GM21825 (cell line): ENCODE measurements at regions not wholly inside any gene's neighbourhood (a gene's known extent, or its start where the extent isn't known, plus 50 kb on each side); places are given as distances from the start of the nearest gene placed in this dataset.

Experiments
- ATAC-seq: cut with Tn5 transposase; IDR thresholded peaks from one replicate; pipeline ENCODE4 v1.9.1; 2021; ENCODE audit warnings: mild to moderate bottlenecking, moderate library complexity; ENCODE audit not compliant: unreplicated experiment

DNA sequence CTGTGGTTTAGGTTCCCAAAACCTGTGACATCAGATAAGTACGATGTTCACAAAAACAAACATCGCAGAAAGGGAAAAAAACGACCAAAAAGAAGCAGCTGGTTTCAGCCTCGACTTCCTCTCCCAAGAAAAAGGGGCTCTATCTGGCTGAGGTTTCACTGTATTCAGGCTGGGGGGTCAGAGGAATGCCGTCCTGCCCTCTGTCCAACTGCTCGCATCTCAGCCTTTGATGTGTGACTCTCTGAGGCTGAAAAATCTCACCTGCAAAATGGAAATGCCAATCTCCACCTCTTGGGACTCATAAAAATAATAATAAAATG is 123.6 kb upstream of the PTPN1 start:
- ATAC-seq, result no peak

DNA sequence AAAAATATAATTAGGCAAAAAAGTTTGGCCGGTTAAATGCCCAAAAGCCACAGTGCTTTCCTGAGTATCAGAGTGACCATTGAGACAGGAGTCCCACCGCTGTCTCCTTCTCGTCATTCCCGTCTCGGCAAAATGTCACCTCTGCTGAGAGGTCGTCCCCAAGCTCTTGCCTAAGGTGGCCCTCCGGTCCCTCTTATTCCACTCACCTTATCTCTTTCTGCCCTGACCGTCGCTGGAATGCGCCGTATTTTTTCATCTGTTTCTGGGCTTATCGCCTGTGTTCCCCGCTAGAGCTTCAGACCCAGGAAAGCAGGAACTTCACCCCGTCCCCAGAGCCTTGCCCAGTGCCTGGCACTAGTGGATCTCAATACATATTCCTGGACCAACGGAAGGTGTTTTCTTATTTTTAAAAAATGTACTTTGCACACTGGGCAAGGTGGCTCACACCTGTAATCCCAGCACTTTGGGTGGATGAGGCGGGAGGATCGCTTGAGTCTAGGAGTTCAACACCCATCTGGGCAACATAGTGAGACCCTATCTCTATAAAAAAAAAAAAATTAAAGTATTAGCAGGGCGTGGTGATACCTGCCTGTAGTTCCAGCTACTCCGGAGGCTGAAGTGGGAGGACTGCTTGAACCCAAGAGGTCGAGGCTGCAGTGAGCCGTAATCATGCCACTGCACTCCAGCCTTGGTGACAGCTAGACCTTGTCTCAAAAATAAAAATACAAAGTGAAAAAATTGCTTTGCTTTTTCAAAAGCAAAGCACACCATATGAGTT is 122.8 kb upstream of the PTPN1 start:
- ATAC-seq, result no peak

DNA sequence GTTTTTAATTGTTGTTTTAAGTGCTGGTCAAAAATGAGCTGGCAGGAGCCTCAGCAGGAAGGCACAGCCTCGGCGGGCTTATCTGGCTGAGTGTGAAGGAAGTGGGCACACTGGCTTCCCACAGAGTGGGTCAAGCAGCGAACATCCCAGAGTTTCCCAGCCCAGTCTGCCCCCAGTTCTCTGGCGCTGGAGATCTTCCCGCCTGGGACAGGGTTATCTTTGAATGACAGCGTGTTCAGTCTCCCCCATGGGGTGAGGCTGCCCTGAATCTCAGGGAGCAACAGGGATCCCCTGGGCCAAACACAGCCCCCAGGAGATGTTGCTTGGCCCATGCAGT is 122.2 kb upstream of the PTPN1 start:
- ATAC-seq, result no peak

DNA sequence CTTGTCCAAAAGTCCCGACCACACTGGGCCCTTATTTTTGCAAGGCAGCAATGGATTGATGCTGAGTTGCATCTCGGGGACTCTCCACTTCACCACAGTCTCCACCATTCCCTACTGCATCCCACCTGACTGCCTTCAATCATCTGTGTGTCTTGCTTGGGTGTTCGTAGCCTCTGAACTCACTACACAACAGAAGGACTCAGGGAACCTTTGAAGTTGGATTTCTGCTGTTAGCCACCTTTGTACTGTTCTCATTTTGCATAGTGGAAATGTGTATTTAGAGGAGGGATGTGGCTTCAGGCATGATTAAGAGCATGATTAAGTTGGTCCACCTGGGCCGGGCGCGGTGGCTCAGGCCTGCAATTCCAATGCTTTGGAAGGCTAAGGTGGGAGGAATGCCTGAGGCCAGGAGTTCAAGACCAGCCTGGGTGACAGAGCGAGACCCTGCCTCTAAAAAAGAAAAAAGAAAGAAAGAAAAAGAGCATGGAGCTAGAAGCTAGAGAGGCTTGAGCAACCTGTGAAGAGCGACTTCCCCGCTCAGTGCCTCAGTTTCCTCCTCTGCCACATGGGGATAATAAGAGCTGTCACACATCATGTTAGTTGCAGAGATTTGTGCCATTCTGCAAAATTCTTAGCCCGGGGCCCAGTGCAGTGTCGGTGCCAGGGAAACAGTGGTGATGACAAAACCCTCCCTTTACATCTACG is 121.3 kb upstream of the PTPN1 start:
- ATAC-seq, result no peak

DNA sequence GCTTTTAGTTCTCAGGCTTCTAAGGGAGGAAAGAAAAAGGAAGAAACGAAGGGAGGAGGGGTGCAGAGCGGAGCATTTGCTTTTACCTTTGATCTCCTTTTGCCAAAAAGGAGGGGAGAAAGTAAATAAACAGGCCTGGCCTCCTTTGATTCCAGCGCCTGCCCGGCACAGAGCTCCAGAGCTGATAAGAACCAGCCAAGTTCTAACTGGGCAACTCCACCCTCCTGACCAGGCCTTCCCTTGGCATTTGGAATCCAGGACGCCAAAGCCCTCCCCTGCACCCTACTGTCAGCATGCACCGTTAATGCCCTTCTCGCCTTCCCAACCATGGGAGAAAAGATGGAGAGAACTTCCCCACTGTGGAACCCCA is 120.8 kb upstream of the PTPN1 start:
- no peak for ATAC-seq

DNA sequence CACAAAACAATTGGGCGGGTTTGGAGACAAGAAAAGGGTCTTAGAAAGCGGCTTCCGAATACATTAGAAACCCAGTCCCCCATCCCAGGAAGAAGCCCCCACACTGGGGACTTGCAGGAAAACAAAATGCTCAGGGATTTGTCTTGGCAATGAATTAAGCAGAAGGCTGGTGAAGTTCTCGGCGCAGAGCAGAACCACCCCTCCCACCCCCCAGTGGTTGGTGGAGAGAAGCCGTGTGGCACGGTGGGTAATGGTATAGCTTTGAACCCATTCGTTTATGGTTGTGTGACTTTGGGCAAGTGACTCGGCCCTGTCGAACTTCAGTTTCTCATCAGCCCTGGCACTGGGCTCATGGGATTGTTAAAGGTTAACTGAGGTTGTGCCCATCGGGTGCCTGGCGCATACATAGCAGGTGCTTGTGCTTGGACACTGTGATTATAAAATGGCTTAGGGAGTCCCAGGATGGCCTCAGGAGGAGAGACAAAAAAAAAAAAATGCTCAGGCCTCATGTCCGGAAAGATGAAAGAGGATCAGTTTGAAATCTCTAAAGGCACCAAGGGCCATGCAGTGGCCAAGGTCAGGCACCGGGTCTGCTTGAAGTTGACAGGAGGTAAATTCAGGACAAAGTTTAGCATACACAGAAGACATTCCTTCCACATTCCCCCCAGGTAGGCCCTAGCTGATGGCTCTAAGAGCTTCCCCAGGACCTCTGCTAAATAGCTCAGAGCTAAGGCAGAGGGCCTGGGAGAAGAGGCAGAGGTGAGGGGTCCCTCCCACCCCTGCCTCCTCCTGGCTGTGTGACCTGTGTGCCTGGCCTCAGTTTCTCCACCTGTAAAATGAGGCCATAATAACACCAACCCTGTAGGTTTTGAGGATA is 120.1 kb upstream of the PTPN1 start:
- ATAC-seq, result no peak

DNA sequence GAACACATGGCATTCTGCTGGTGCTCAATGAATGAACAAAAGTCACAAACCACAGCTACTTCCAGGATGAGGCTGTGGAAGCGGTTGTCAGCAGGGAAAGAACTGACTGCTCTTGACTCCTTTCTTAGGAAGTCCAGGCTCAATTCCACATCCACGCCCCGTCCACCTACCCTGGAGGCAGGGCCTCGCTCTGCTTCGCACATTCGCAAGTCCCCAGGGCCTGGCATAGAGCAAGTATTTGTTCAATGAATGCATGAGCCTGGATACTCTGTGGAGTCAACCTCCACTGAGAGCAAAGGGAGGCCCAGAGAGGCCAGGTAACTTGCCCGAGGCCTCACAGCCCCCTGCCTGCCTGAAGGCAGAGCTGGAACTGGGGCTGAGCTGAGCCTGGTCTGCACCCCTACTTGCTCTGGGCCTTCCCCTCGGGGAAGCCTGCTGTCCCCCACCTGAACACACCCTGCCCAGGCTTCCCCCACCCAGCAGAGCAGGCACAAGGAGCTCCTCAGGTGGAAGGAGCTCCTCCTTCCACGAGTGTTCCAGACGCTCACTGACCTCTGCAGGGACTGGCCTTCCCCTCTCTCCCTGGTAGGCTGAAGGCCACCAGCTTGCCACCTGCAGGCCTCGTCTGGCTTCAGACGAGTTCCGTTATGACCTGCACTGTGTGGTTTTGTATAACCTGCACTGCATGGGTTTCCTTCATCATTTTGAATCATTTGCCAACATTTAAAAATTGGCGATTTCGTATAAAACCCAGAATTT is 119.3 kb upstream of the PTPN1 start:
- no peak for ATAC-seq

DNA sequence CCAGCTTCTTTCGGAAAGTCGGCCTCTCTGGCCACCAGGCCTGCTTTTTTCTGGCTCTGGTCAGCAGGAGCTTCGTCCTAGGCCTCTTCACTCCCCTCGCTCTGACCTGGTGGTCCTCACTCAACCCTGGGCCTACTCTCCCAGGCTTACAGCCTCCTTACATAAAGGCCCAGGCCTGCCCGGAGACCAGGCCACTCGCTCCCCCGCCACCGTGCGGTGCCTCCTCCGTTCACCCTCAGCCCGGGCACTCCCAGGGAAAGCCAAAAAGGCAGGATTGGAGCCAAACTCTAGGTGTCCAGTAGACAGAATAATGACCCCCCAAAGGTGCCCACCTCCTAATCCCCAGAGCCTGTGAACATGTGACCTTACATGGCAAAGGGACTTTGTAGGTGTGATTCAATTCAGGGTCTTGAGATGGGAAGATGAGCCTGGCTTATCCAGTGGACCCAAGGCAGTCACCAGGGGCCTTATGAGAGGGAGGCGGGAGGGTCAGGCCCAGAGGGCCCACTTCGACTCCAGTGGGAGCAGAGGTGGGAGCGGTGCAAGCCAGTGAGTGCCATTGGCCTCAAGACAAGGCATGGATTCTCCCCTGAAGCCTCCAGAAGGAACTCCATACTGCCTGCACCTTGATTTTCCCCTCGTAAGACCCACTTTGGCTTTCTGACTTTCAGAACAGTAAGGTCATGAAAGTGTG is 118.6 kb upstream of the PTPN1 start:
- ATAC-seq, result no peak

DNA sequence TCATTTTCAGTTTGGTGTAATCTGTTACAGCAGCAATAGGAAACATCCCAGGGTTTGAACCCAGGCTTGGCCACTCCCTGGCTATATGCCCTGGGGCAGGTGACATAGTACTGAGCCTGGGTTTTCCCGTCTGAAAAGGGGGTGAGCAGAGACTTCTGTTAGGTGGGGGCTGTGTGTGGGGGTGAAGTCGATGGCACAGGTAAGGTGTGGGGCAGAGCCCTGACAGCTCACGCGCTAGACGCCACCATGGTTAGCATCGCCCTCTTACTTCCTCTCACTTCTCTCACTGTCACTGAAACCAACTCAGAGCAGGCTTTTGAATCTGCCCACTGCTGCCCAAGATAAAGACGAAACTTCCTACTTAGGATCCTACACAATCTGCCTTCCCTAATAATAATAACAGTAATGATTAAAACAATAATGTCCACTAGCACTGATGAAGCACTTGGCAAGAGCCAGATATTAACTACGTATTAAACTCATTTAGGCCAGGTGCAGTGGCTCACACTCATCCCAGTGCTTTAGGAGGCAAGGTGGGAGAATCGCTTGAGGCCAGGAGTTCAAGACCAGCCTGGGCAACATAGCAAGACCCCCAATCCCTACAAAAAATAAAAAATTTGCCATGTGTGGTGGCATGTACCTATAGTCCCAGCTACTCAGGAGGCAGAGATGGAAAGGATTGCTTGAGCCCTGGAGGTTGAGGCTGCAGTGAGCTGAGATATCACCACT is 117.9 kb upstream of the PTPN1 start:
- ATAC-seq, result no peak

DNA sequence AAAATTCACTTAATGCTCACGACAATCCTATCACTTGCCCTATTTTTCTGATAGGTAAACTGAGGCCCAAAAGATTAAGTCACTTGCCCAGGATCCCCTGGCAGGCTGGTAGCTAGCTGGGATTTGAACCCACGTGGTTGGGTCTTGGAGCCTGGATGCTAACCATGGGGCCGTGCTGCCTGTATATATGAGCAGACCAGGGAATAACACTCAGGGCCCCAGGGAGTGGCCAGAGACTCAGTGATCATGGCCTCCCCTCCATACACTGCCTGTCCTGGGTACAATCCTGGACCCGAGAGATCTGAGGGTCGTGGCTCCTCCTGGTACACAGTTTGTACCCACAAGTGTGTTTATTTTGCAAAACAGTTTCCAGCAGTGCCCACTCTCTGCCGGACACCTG is 116.9 kb upstream of the PTPN1 start:
- ATAC-seq, result no peak

DNA sequence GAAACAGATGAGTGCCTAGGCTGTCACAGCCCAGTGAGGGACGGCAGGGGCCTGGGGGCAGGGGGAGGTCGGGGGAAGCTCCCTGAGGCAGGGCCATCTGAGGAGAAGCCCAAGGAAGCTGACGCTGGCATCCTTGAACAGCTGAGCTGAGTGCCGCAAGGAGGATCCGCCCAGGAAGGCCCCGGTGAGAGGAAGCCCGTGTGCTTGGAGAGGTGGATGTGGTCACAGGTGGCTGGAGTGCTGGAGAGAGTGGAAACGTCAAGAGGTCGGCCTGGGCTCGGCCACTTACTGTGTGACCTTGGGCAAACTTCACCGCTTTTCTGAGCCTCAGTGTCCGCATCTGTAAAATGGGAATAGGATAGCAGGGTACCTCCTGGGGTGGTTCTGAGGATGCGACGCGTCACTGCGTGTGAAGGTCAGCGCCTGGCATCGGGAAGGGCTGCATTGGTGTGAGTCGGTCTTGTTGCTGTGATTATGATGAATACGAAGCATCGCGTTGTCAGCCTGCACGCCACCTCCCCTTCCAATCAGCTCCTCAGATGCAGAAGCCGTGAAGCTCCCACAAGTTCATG is 116.1 kb upstream of the PTPN1 start:
- no peak for ATAC-seq

DNA sequence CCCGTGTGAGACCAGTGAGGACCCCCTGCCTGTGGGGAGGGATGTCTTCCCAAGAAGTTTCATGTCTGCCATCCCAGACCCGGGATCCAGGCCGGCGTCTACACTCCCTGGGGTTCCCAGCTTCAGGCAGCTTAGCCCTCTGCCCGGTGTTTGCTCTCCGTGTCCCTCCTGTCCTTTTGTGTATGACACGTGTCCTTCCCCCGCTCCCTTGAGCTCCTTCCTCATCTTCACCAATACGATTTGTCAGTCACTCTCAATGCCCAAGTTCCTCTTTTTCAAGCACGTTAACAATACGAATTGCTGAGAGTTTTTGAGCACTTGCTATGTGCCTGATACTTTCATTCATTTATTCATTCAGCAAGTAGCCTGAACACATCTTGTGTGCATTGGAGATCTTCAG is 115.6 kb upstream of the PTPN1 start:
- ATAC-seq, result no peak

DNA sequence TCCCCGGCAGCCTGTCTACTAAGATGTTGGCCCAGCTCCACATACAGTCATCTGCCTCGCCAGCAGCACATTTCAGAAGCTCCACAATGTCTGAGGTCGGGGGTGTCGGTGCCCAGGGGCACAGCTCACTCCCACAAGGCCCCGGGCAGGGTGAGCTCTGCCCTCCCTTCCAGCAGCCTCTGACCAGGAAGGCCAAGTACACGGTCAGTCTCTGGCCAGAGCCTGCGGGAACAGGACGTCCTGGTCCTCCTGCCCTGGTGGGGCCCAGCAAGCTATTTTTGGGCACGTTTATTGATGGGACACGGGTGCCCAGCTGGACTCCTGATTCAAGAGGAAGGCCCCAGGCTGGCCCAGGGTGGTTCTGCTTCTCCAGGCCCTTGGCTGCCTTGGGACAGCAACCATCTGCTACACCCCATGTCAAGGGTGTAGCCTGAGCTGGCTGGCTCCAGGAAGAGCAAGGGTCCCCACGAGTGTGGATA is 114.9 kb upstream of the PTPN1 start:
- no peak for ATAC-seq

DNA sequence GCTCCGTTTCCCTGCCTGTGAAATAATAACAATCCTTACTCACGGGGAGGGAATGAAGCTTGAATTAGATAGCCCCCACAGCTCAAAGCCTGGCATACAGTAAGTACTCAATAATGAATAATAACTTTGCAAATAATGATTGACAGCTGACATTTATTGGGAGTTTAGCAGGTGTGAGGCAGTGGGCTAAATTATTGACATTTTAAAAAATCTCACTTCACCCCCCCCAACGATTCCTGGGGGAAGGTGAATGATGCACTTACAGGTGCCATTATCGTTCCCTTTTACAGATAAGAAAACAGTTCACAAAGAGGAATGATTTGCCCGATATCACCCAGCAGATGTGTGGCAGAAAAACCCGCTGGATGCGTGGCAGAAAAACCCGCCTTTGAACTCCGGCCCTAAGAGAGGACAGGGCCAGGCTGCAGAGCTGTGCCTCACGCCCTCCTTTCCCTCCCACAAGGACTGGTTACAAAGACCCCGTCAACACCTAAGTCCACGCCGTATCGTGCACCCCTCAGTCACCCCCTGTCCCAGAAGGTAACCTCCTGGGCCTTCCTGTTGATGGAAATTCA is 114.2 kb upstream of the PTPN1 start:
- ATAC-seq, result no peak

DNA sequence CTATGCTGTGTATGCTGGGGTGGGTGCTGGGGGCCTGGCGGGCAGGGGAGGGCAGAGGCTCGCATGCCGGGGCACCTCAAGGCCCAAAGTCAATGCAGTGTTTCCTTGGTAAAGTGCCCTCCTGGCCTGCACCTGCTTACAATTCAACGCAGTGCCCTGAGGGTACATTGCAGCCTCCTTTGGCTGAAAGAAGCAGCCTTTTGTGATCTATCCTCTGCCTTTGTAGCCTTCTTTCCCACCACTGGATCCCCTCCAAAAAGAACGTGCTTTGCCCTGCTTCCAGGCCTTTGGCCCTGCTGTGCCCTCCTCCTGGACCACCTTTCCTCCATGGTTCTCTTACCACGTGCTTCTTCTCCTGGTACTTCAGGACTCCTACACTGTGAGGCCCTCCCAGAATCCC is 113.6 kb upstream of the PTPN1 start:
- no peak for ATAC-seq

DNA sequence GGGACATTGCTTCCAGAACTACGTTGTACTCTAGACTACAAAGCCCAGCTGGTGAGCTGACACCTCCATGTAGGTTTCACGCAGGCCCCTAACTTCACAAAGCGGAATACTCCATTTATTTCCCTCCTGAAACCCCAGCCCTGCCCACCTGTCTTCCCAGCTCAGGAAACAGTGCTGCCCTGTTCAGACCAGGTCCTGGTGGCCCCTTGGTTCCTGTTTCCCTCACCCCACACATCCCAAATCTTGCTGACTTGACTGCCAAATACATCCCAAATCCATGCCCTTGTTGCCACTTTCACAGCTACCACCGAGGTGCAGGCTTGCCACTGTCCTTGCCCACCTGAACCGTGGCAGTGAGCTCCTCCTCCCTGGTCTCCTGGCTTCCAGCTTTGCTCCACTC is 113.1 kb upstream of the PTPN1 start:
- ATAC-seq, result no peak

DNA sequence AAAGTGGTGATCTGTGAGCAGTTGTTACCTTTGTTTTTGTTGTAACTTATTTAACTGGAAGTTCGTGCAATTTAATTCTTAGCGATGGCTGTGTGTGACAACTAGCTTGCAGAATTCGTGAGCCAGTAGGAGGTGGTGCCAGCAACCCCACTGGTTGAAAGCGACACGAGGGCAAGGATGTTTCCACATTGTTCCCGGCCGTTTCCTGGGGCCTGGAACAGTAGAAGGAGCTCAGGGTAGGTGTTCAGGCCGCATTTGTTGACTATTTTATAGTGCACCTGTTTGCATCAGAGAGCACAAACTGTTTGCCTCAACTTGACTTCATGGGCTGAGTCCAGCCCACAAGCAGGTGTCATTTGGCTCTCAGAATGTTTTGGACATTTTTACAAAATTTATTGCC is 112.1 kb upstream of the PTPN1 start:
- ATAC-seq, result no peak

DNA sequence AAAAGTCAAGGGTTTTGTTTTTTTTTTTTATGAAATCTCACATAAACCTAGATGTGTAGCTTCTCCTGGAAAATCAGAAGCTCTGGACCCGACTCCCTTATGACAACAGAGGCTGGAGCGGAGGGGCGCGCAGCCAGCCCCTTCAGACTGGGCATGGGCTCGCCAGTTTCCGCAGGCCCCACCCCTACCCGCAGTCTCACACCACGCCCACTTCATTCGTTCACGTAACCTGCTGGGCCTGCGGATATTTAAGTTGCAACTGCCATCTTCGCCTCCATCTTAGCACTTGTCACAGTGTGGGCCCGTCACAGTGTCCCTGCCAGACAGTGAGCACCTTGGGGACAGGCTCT is 111.7 kb upstream of the PTPN1 start:
- no peak for ATAC-seq

DNA sequence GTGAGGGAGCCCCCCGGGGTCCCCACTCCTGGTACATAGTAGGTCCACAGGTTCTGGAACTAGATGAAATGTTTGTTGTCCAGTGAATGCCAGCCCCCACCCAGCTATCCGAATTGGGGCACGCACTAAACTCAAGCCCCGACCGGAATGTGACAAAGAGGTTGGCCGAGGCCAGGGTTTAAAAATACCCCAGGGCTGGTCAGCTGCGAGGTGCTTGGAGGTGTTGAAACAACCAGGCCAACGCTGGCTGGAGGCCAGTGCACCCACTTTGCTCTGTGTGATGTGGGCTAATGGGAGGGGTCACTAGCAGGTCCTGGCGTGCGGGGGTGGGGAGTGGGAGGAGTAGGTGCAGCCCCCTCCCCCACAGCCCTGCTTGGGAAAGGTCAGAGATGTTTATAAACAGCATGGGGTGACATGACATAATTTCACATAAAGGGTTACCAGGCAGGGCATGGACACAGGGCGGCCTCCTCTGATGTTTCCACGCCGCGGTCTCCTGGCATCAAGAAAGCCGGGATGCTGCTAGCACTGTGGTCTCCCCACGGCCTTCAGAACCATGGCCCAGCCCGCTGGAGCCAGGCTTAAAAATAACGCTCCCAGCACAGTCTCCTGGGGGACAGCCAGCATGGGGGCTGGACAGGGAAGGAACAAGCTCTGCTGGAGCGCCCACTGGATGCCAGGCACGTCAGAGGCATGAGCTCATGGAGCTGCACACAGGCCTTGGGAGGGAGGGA is 111.2 kb upstream of the PTPN1 start:
- no peak for ATAC-seq
